GM12878 (cell line): ENCODE measurements at regions not wholly inside any gene's neighbourhood (a gene's known extent, or its start where the extent isn't known, plus 50 kb on each side); places are given as distances from the start of the nearest gene placed in this dataset.

Source experiments
- ATAC-seq: fragments of 200-7000 bp; cut with Tn5 transposase; 3 replicates; pipeline ENCODE4 v1.9.1; 2020; ENCODE audit warnings: mild to moderate bottlenecking, moderate library complexity
- BruUV-seq: library from RNA; stranded (reverse); fragments of 400-500 nt; replicated peaks from 2 replicates; lab custom pipeline; 2021; lab: Mats Ljungman, UMichigan
- CTCF ChIA-PET: fragments of 300-600 bp; sonication (Branson Sonifier 250); formaldehyde crosslinking; extraction: SDS; loops from one replicate; lab custom pipeline; 2021; ENCODE audit warnings: inconsistent platforms; lab: Yijun Ruan, JAX
- POLR2A ChIA-PET: fragments of 350-600 bp; formaldehyde crosslinking; extraction: SDS; loops from one replicate; lab custom pipeline; 2021; ENCODE audit warnings: inconsistent platforms; lab: Charles Lee
- RAD21 ChIA-PET: fragments of 300-600 bp; sonication (Branson Sonifier 250); formaldehyde crosslinking; loops from one replicate; lab custom pipeline; 2023; ENCODE audit warnings: antibody characterized with exemption; ENCODE audit not compliant: unreplicated experiment; lab: Charles Lee
- SMC1A ChIA-PET: fragments of 300-600 bp; sonication (Branson Sonifier 250); formaldehyde crosslinking; loops from one replicate; lab custom pipeline; 2023; ENCODE audit not compliant: unreplicated experiment, uncharacterized antibody; lab: Charles Lee
- DNase-seq: peaks from one replicate; pipeline ENCODE4 v3.0.0-alpha.2; 2011; ENCODE audit warnings: low read depth, low spot score
- FAIRE-seq: peaks from 3 replicates; lab custom pipeline; 2011; peaks lifted over from hg19 to GRCh38; lab: Jason Lieb, UNC
- H2AFZ ChIP-seq: 2 replicates; pipeline ENCODE4 v1.6.0; 2011; ENCODE audit warnings: low read depth, low read length, control low read depth; ENCODE audit not compliant: control insufficient read depth
- H3K27ac ChIP-seq: 2 replicates; pipeline ENCODE4 v1.5.1; 2011; ENCODE audit warnings: control low read depth; ENCODE audit not compliant: control insufficient read depth, insufficient read depth
- H3K27me3 ChIP-seq, 2 experiments: replicated peaks in 1 of 2; 2 replicates each; pipeline versions ENCODE4 v1.6.0 to v1.6.1; 2011; ENCODE audit warnings: low read length in 1 of 2; ENCODE audit not compliant: control insufficient read depth in 2 of 2, insufficient read depth in 2 of 2
- H3K36me3 ChIP-seq, 2 experiments: 2 replicates each; pipeline ENCODE4 v1.5.1; 2011; ENCODE audit warnings: low read length in 1 of 2; ENCODE audit not compliant: control insufficient read depth in 2 of 2, insufficient read depth in 2 of 2
- H3K4me1 ChIP-seq: 2 replicates; pipeline ENCODE4 v1.6.1; 2011; ENCODE audit warnings: mild to moderate bottlenecking, low read length, moderate library complexity, mixed read lengths; ENCODE audit not compliant: control insufficient read depth, insufficient read depth
- H3K4me2 ChIP-seq: 2 replicates; pipeline ENCODE4 v1.6.0; 2011; ENCODE audit warnings: control low read depth; ENCODE audit not compliant: control insufficient read depth, insufficient read depth
- H3K4me3 ChIP-seq: fragments of 200-600 bp; sonication (generic); 2 replicates; pipeline ENCODE4 v1.5.1; 2016
- H3K79me2 ChIP-seq: 2 replicates; pipeline ENCODE4 v1.6.0; 2011; ENCODE audit warnings: low read length; ENCODE audit not compliant: control insufficient read depth, insufficient read depth
- H3K9ac ChIP-seq: 2 replicates; pipeline ENCODE4 v1.8.0; 2011; ENCODE audit warnings: low read length, control low read depth, mixed read lengths; ENCODE audit not compliant: control insufficient read depth, insufficient read depth
- H3K9me3 ChIP-seq: replicated peaks from 3 replicates; pipeline ENCODE4 v1.5.1; 2011; ENCODE audit warnings: mild to moderate bottlenecking, low read length; ENCODE audit not compliant: control insufficient read depth, insufficient read depth
- H4K20me1 ChIP-seq: 2 replicates; pipeline ENCODE4 v1.6.0; 2011; ENCODE audit not compliant: control insufficient read depth, insufficient read depth
- ESRRA ChIP-seq: IDR thresholded peaks from 2 replicates; pipeline ENCODE4 v1.6.1; 2012; ENCODE audit warnings: mild to moderate bottlenecking, low read length, improper control_type of control experiment
- FOS ChIP-seq: IDR thresholded peaks from 3 replicates; pipeline ENCODE4 v1.6.1; 2011; ENCODE audit warnings: borderline replicate concordance; ENCODE audit not compliant: insufficient read length; ENCODE audit errors: extremely low read depth
- NFXL1 ChIP-seq: fragments of 450-650 bp; IDR thresholded peaks from 2 replicates; pipeline ENCODE4 v1.6.1; 2017; ENCODE audit warnings: antibody characterized with exemption, mild to moderate bottlenecking, borderline replicate concordance
- NRF1 ChIP-seq: conservative IDR thresholded peaks from 2 replicates; pipeline ENCODE4 v1.6.1; 2011; ENCODE audit warnings: mild to moderate bottlenecking, low read depth, low read length, improper control_type of control experiment
- WGBS: methylation state at CpG from one replicate; pipeline ENCODE4 v1.1.6; 2016; ENCODE audit warnings: low lambda C conversion rate; ENCODE audit not compliant: insufficient replicate concordance, insufficient coverage; ENCODE audit errors: missing lambda C conversion rate; 5-methylcytosine and 5-hydroxymethylcytosine counted together
- in situ Hi-C: fragments of 300-500 bp; cut with MboI; formaldehyde crosslinking; loops from 9 replicates; pipeline ENCODE4 v1.14.3; 2018; ENCODE audit warnings: mixed read lengths
- intact Hi-C: fragments of 100-400 bp; cut with micrococcal nuclease; formaldehyde crosslinking; loops from one replicate; pipeline ENCODE4 v1.14.2; 2022; ENCODE audit not compliant: unreplicated experiment
- TF ChIP-seq, protein P1 (sequence below): IDR thresholded peaks from 2 replicates; pipeline ENCODE4 v1.6.1; 2012; ENCODE audit warnings: low read depth, low read length, improper control_type of control experiment
- TF ChIP-seq, protein P2 (sequence below): fragments of 450-650 bp; conservative IDR thresholded peaks from 2 replicates; pipeline ENCODE4 v1.6.1; 2017; ENCODE audit warnings: mild to moderate bottlenecking, moderate library complexity
- TF ChIP-seq, protein P3 (sequence below): fragments of 450-650 bp; IDR thresholded peaks from 2 replicates; pipeline ENCODE4 v1.6.1; 2017; ENCODE audit warnings: antibody characterized with exemption, mild to moderate bottlenecking, moderate library complexity
- TF ChIP-seq, protein P4 (sequence below): IDR thresholded peaks from 2 replicates; pipeline ENCODE4 v1.6.1; 2011; ENCODE audit warnings: low read depth, mild to moderate bottlenecking, low read length, moderate library complexity, borderline replicate concordance; ENCODE audit errors: extremely low read depth

DNA sequence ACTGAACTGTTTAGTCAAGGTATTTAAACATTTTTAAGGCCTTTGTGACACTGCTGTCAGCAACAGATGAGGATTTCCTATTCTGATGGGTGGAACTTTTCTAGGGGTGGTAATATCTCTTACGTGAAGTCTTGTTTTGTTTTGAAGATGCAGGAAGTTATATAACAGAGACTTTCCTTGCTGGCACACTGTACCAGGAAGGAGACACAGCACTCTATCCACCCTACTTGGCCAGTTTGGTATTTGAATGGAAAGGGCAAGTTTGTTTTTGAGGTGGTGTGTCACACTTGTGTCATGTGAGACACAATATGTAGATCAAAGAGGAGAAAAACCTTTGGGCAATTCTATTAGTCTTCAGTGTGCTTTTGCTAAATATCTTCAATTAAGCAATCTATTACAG, 51.6 kb upstream of the SRP54 start:
- Histone ChIP-seq H2AFZ (peak overlapping the region; percentile 77), H3K4me3 (no peak overlapping the region), H3K4me1 (peaks cover 3% of the 10 kb centered on the region; the same call in 1 of the 2 replicates), H3K36me3 (no peaks in the 10 kb centered on the region), H3K9me3 (no peaks in the 10 kb centered on the region), H3K27ac (peak overlapping the region; percentile 68), H3K4me2 (peak overlapping the region; percentile 70), H3K9ac (peak overlapping the region; percentile 22; the same call in 1 of the 2 replicates), H4K20me1 (no peaks in the 10 kb centered on the region), H3K79me2 (no peaks in the 10 kb centered on the region), H3K27me3 (no peaks in the 10 kb centered on the region)
- BruUV-seq, result no TSS peak
- peak; percentile 9 for DNase-seq
- CTCF ChIA-PET, result interaction anchor here (0.7 to 1.2 kb wide), 3 partner anchors 18 to 268 kb away, joined by 3 to 4 read pairs (median 3); partner anchors contain the start of gene FAM177A1
- in situ Hi-C loops, result no loop called here
- SMC1A ChIA-PET, result interaction anchor here (0.9 kb wide), 1 partner anchor 50 kb away, joined by 5 read pairs; no protein-coding TSS in a partner anchor
- peak; percentile 18 for FAIRE-seq
- POLR2A ChIA-PET, result interaction anchor here (1.0 to 1.6 kb wide), 2 partner anchors 50 to 52 kb away, joined by 5 to 10 read pairs; partner anchors contain the start of gene SRP54
- RAD21 ChIA-PET, result interaction anchor here (1.6 kb wide), 1 partner anchor 51 kb away, joined by 7 read pairs; the partner anchor contains the start of gene SRP54
- intact Hi-C loops, result no loop called here
- ATAC-seq, result peak; percentile 71
- 7% methylated on average over 1 of the region's 1 CpG for WGBS
- TF ChIP-seq, protein P1, sequence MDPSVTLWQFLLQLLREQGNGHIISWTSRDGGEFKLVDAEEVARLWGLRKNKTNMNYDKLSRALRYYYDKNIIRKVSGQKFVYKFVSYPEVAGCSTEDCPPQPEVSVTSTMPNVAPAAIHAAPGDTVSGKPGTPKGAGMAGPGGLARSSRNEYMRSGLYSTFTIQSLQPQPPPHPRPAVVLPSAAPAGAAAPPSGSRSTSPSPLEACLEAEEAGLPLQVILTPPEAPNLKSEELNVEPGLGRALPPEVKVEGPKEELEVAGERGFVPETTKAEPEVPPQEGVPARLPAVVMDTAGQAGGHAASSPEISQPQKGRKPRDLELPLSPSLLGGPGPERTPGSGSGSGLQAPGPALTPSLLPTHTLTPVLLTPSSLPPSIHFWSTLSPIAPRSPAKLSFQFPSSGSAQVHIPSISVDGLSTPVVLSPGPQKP, result no peak
- TF ChIP-seq NRF1 (no peak), NFXL1 (no peak), FOS (no peak), ESRRA (no peak)
- TF ChIP-seq, protein P2, sequence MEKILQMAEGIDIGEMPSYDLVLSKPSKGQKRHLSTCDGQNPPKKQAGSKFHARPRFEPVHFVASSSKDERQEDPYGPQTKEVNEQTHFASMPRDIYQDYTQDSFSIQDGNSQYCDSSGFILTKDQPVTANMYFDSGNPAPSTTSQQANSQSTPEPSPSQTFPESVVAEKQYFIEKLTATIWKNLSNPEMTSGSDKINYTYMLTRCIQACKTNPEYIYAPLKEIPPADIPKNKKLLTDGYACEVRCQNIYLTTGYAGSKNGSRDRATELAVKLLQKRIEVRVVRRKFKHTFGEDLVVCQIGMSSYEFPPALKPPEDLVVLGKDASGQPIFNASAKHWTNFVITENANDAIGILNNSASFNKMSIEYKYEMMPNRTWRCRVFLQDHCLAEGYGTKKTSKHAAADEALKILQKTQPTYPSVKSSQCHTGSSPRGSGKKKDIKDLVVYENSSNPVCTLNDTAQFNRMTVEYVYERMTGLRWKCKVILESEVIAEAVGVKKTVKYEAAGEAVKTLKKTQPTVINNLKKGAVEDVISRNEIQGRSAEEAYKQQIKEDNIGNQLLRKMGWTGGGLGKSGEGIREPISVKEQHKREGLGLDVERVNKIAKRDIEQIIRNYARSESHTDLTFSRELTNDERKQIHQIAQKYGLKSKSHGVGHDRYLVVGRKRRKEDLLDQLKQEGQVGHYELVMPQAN, result no peak
- TF ChIP-seq, protein P3, sequence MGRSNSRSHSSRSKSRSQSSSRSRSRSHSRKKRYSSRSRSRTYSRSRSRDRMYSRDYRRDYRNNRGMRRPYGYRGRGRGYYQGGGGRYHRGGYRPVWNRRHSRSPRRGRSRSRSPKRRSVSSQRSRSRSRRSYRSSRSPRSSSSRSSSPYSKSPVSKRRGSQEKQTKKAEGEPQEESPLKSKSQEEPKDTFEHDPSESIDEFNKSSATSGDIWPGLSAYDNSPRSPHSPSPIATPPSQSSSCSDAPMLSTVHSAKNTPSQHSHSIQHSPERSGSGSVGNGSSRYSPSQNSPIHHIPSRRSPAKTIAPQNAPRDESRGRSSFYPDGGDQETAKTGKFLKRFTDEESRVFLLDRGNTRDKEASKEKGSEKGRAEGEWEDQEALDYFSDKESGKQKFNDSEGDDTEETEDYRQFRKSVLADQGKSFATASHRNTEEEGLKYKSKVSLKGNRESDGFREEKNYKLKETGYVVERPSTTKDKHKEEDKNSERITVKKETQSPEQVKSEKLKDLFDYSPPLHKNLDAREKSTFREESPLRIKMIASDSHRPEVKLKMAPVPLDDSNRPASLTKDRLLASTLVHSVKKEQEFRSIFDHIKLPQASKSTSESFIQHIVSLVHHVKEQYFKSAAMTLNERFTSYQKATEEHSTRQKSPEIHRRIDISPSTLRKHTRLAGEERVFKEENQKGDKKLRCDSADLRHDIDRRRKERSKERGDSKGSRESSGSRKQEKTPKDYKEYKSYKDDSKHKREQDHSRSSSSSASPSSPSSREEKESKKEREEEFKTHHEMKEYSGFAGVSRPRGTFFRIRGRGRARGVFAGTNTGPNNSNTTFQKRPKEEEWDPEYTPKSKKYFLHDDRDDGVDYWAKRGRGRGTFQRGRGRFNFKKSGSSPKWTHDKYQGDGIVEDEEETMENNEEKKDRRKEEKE, result no peak
- TF ChIP-seq, protein P4, sequence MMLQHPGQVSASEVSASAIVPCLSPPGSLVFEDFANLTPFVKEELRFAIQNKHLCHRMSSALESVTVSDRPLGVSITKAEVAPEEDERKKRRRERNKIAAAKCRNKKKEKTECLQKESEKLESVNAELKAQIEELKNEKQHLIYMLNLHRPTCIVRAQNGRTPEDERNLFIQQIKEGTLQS, result no peak
